Heart right ventricle (tissue), 16 donors: ENCODE measurements at regions not wholly inside any gene's neighbourhood (a gene's known extent, or its start where the extent isn't known, plus 50 kb on each side); places are given as distances from the start of the nearest gene placed in this dataset.

Experiments used
- ATAC-seq, 8 donors: fragments of 200-7000 bp; cut with Tn5 transposase; one replicate each; pipeline ENCODE4 v1.9.1; 2020; ENCODE audit warnings: mild to moderate bottlenecking in 8 of 8, moderate library complexity in 8 of 8, moderate number of reproducible peaks in 1 of 8
- DNase-seq, 2 donors: peaks; one replicate each; pipeline ENCODE4 v3.0.0-alpha.2; 2020
- H3K27ac ChIP-seq, 10 donors: fragments of 200-600 bp; sonication (generic) in 2 of 10; one replicate each; pipeline versions ENCODE4 v1.5.0 to v1.8.0; 2020 to 2022; ENCODE audit warnings: mild to moderate bottlenecking in 3 of 10
- H3K27me3 ChIP-seq, 7 donors: fragments of 200-600 bp; one replicate each; pipeline ENCODE4 v1.8.0; 2021 to 2022; ENCODE audit warnings: mild to moderate bottlenecking in 2 of 7
- H3K36me3 ChIP-seq, 9 donors: fragments of 200-600 bp; sonication (generic) in 1 of 9; one replicate each; pipeline versions ENCODE4 v1.5.0 to v1.8.0; 2020 to 2022; ENCODE audit warnings: mild to moderate bottlenecking in 2 of 9
- H3K4me1 ChIP-seq, 9 donors: fragments of 200-600 bp; sonication (generic) in 1 of 9; one replicate each; pipeline versions ENCODE4 v1.5.0 to v1.8.0; 2020 to 2022; ENCODE audit warnings: mild to moderate bottlenecking in 4 of 9
- H3K4me3 ChIP-seq, 10 donors: fragments of 200-600 bp; sonication (generic) in 2 of 10; one replicate each; pipeline versions ENCODE4 v1.5.0 to v1.8.0; 2020 to 2022; ENCODE audit warnings: mild to moderate bottlenecking in 7 of 10, moderate library complexity in 2 of 10
- H3K9me3 ChIP-seq, 11 donors: fragments of 200-600 bp in 10 of 11; sonication (generic) in 2 of 11; one replicate each; pipeline versions ENCODE4 v1.5.0 to v1.8.0; 2013 to 2022; ENCODE audit warnings: mild to moderate bottlenecking in 2 of 11, control low read depth in 1 of 11, moderate library complexity in 1 of 11
- CTCF ChIP-seq, 9 donors: fragments of 200-600 bp; sonication (generic) in 2 of 9; IDR thresholded peaks; one replicate each; pipeline versions ENCODE4 v1.5.0 to v1.8.0; 2021 to 2022; ENCODE audit warnings: antibody characterized with exemption in 9 of 9, mild to moderate bottlenecking in 5 of 9, moderate library complexity in 1 of 9
- WGBS, 2 donors: extraction: QIAGEN DNeasy Blood & Tissue Kit; methylation state at CpG; one replicate each; pipeline ENCODE4 v1.1.7; 2013; ENCODE audit warnings: inconsistent platforms in 1 of 2; 5-methylcytosine and 5-hydroxymethylcytosine counted together
- intact Hi-C, 10 donors: fragments of 100-400 bp; cut with DNase I; formaldehyde crosslinking; loops; one replicate each; pipeline versions ENCODE4 v1.11.1 to v1.14.2; 2022
- donor health status: Arrhythmogenic right ventricular cardiomyopathy.
- donor health status: ischemic (EF 13 %, LVEDD 7.1; RV severe dilation, severe dysfunction).
- donor health status: healthy with polysubstance abuse.
- donor health status: DM: no; HTN: yes; CAD: no.
- donor health status: DM: no; HTN: no; CAD: no.
- donor health status: ischemic (EF 25% LVEDD 6.9; RV normal size, moderate dysfunction).
- donor health status: ischemic (EF 25% LVEDD 5.7; RV mildly dilated, moderate dysfunction).
- donor health status: healthy.
- donor health status: DM: yes; HTN: yes; CAD: no.
- donor health status: Ischemic cardiomyopathy.
- donor health status: ischemic (EF 35%, LVEDD 5.7; RV mildly dilated, moderate dysfunction).
- donor health status: nonischemic (EF 11% LVEDD 7.7; RV severe dilation, severe dysfunction).
- donor health status: DM: yes; HTN: yes; CAD: no.
- donor health status: PGD.
- donor health status: ischemic (EF 29% LVEDD 5.4; RV normal size, mild dysfunction).
- donor health status: nonischemic (EF 23%, LVEDD 6.1; RV moderate dilation, normal function).

GRCh38 chr11:70611821-70612220, 213.5 kb downstream of the CTTN start:
- peaks cover 0 to 49% (median 21%) of the 10 kb centered on the region in 7 donors for H3K27me3 ChIP-seq
- DNase-seq (no peak), ATAC-seq (no peak)
- H3K9me3 ChIP-seq: peaks cover 0 to 17% (median 3%) of the 10 kb centered on the region in 11 donors
- no peaks in the 10 kb centered on the region for H3K36me3 ChIP-seq
- no peak overlapping the region for H3K4me3 ChIP-seq
- no peak overlapping the region for H3K27ac ChIP-seq
- WGBS, 2 donors: 20 to 30% methylated on average over 14 of the region's 14 CpGs
- no peak for TF ChIP-seq CTCF (IDR thresholded peaks at IDR 0.05)
- H3K4me1 ChIP-seq: peaks cover 0 to 25% (median 5%) of the 10 kb centered on the region in 9 donors
- intact Hi-C loops: no loop called here

GRCh38 chr11:70612459-70613141, 214.3 kb downstream of the CTTN start:
- ATAC-seq (no peak), DNase-seq (no peak)
- Histone ChIP-seq H3K36me3 (no peaks in the 10 kb centered on the region), H3K4me1 (peaks cover 0 to 25% (median 5%) of the 10 kb centered on the region in 9 donors), H3K9me3 (peaks cover 0 to 17% (median 3%) of the 10 kb centered on the region in 11 donors), H3K4me3 (no peak overlapping the region), H3K27ac (no peak overlapping the region), H3K27me3 (peaks cover 0 to 43% (median 21%) of the 10 kb centered on the region in 7 donors)
- intact Hi-C loops: no loop called here
- no peak for TF ChIP-seq CTCF (IDR thresholded peaks at IDR 0.05)
- 79 to 82% methylated on average over 24 of the region's 24 CpGs for WGBS, 2 donors

- intact Hi-C loops: no loop called here
- H3K9me3 ChIP-seq: peaks cover 0 to 17% (median 3%) of the 10 kb centered on the region in 11 donors
- no peak overlapping the region for H3K4me3 ChIP-seq
- H3K36me3 ChIP-seq: no peaks in the 10 kb centered on the region
- H3K4me1 ChIP-seq: peaks cover 0 to 16% (median 0%) of the 10 kb centered on the region in 9 donors
- no peak for ATAC-seq
- no peak for DNase-seq
- 88 to 92% methylated on average over 7 of the region's 7 CpGs for WGBS, 2 donors
- H3K27ac ChIP-seq: no peak overlapping the region
- no peak for TF ChIP-seq CTCF (IDR thresholded peaks at IDR 0.05)
- H3K27me3 ChIP-seq: peaks cover 0 to 30% (median 12%) of the 10 kb centered on the region in 7 donors
Observed at GRCh38 chr11:70614034-70614681, 215.8 kb downstream of the CTTN start.

- 93 to 95% methylated on average over 18 of the region's 18 CpGs for WGBS, 2 donors
Observed at GRCh38 chr11:70615036-70615875, 216.9 kb downstream of the CTTN start.

More at GRCh38 chr11:70615036-70615875, 216.9 kb downstream of the CTTN start:
- Histone ChIP-seq H3K9me3 (peaks cover 0 to 17% (median 3%) of the 10 kb centered on the region in 11 donors), H3K27me3 (peaks cover 0 to 33% (median 12%) of the 10 kb centered on the region in 7 donors), H3K27ac (no peak overlapping the region), H3K36me3 (no peaks in the 10 kb centered on the region), H3K4me3 (no peak overlapping the region), H3K4me1 (peaks cover 0 to 13% (median 0%) of the 10 kb centered on the region in 9 donors)
- no peak for DNase-seq
- no peak for TF ChIP-seq CTCF (IDR thresholded peaks at IDR 0.05)
- no peak for ATAC-seq
- intact Hi-C loops: no loop called here
